Ovary (tissue), 3 donors: ENCODE measurements at regions not wholly inside any gene's neighbourhood (a gene's known extent, or its start where the extent isn't known, plus 50 kb on each side); places are given as distances from the start of the nearest gene placed in this dataset.

ENCODE experiments used
- CTCF ChIP-seq, 3 donors: fragments of 450-650 bp in 2 of 3; fragments of 200-600 bp in 1 of 3; IDR thresholded peaks; one replicate each; pipeline versions ENCODE4 v1.5.1 to v1.8.0; 2016 to 2022; ENCODE audit warnings: antibody characterized with exemption in 3 of 3, mild to moderate bottlenecking in 1 of 3
- EP300 ChIP-seq: sonication (generic); formaldehyde crosslinking; IDR thresholded peaks from one replicate; pipeline ENCODE4 v1.6.1; 2017; ENCODE audit warnings: antibody characterized with exemption
- POLR2A ChIP-seq: fragments of 450-650 bp; IDR thresholded peaks from one replicate; pipeline ENCODE4 v1.6.1; 2017; ENCODE audit warnings: antibody characterized with exemption, mild to moderate bottlenecking, moderate library complexity
- donor health status: DM: no; HTN: no; CAD: no.

DNA sequence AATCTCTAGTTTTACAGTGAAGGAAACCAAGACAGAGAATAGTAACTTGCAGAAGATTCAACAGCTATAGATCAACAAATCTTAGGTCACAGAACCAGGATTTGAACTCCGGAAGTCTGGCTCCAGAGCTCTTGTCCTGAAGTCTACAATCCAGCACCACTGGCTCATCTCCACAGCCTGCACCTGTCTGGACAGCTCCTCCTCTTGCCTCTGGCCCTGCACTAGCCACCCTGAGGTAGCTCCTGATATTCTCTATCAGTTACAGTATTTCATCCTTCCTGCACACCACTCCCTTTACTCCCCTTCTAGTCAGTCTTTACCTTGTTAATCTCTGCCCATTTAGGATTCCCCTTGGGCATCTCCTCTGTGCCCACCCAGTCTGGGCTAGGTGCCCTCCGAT, 58.1 kb upstream of the LNX1 start:
- no peak for TF ChIP-seq POLR2A
- TF ChIP-seq CTCF (IDR thresholded peaks at IDR 0.05): no peak
- no peak for TF ChIP-seq EP300
